Pancreas (tissue), 8 donors: ENCODE measurements at regions not wholly inside any gene's neighbourhood (a gene's known extent, or its start where the extent isn't known, plus 50 kb on each side); places are given as distances from the start of the nearest gene placed in this dataset.

ENCODE experiments used
- ATAC-seq, 4 donors: fragments of 200-7000 bp; cut with Tn5 transposase; one replicate each; pipeline versions ENCODE4 v1.8.0 to v1.9.1; 2020; ENCODE audit warnings: mild to moderate bottlenecking in 4 of 4, moderate library complexity in 4 of 4
- DNase-seq, 6 donors: peaks; one replicate each; pipeline ENCODE4 v3.0.0-alpha.2; 2020
- FAIRE-seq: peaks from 2 replicates; lab custom pipeline; 2012; peaks lifted over from hg19 to GRCh38; lab: Jason Lieb, UNC
- H3K27ac ChIP-seq, 4 donors: fragments of 200-600 bp; sonication (generic); 1 replicate in 3 of 4; 2 replicates in 1 of 4; pipeline versions ENCODE4 v1.5.0 to v1.8.0; 2020
- H3K27me3 ChIP-seq, 4 donors: fragments of 200-600 bp; one replicate each; pipeline ENCODE4 v1.8.0; 2021
- H3K36me3 ChIP-seq, 3 donors: fragments of 200-600 bp; sonication (generic) in 1 of 3; one replicate each; pipeline versions ENCODE4 v1.5.0 to v1.8.0; 2020 to 2021
- H3K4me1 ChIP-seq, 3 donors: fragments of 200-600 bp; one replicate each; pipeline ENCODE4 v1.8.0; 2021
- H3K4me3 ChIP-seq, 4 donors: fragments of 200-600 bp; sonication (generic) in 2 of 4; one replicate each; pipeline versions ENCODE4 v1.5.0 to v1.8.0; 2020 to 2021
- H3K9me3 ChIP-seq, 4 donors: fragments of 200-600 bp; one replicate each; pipeline ENCODE4 v1.8.0; 2021
- CTCF ChIP-seq, 4 donors: fragments of 200-600 bp; sonication (generic) in 3 of 4; IDR thresholded peaks; one replicate each; pipeline versions ENCODE4 v1.5.0 to v1.8.0; 2021; ENCODE audit warnings: antibody characterized with exemption in 4 of 4
- intact Hi-C, 3 donors: fragments of 100-400 bp; cut with DNase I; formaldehyde crosslinking; loops; one replicate each; pipeline versions ENCODE4 v1.11.1 to v1.14.2; 2022
- donor health status: DM: no; HTN: no; CAD: no; lungs with moderate emphysema.
- donor health status: DM: no; HTN: no; CAD: no.
- donor health status: control.
- donor health status: control.
- donor health status: DM: yes; HTN: yes; CAD: no.
- donor health status: DM: no; HTN: no; CAD: no.
- donor health status: DM: no; HTN: no; CAD: no.
- donor health status: DM: yes; HTN: yes; CAD: no.

GRCh38 chr14:95635051-95635450 lies 51.2 kb upstream of the TCL1B start:
- no peaks in the 10 kb centered on the region for H3K36me3 ChIP-seq
- no peak overlapping the region for H3K27ac ChIP-seq
- no peaks in the 10 kb centered on the region for H3K9me3 ChIP-seq
- no peak for TF ChIP-seq CTCF (IDR thresholded peaks at IDR 0.05)
- FAIRE-seq (no peak), ATAC-seq (no peak), DNase-seq (no peak)
- no peak overlapping the region for H3K4me3 ChIP-seq
- intact Hi-C loops: no loop called here
- H3K4me1 ChIP-seq: no peaks in the 10 kb centered on the region
- no peaks in the 10 kb centered on the region for H3K27me3 ChIP-seq
